Muscle of leg (tissue), 3 donors: ENCODE measurements at regions not wholly inside any gene's neighbourhood (a gene's known extent, or its start where the extent isn't known, plus 50 kb on each side); places are given as distances from the start of the nearest gene placed in this dataset.

Experiments used
- DNase-seq: peaks from one replicate; pipeline ENCODE4 v3.0.0; 2013
- H3K27ac ChIP-seq: one replicate; pipeline ENCODE4 v1.5.1; 2013; ENCODE audit warnings: mild to moderate bottlenecking, low read length, control low read depth
- H3K27me3 ChIP-seq: one replicate; pipeline ENCODE4 v1.6.1; 2013; ENCODE audit warnings: low read length; ENCODE audit not compliant: control insufficient read depth, insufficient read depth
- H3K36me3 ChIP-seq: one replicate; pipeline ENCODE4 v1.6.1; 2013; ENCODE audit warnings: low read length; ENCODE audit not compliant: control insufficient read depth, insufficient read depth
- H3K4me1 ChIP-seq: one replicate; pipeline ENCODE4 v1.6.1; 2013; ENCODE audit warnings: low read length; ENCODE audit not compliant: control insufficient read depth, insufficient read depth
- H3K4me3 ChIP-seq: one replicate; pipeline ENCODE4 v1.5.1; 2013; ENCODE audit warnings: low read length, control low read depth
- H3K9me3 ChIP-seq: replicated peaks from 2 replicates; pipeline ENCODE4 v1.6.1; 2013; ENCODE audit warnings: low read depth, low read length; ENCODE audit not compliant: control insufficient read depth
- WGBS: methylation state at CpG from one replicate; pipeline ENCODE4 v1.1.5; 2013; ENCODE audit warnings: missing lambda C conversion rate; ENCODE audit not compliant: insufficient coverage; 5-methylcytosine and 5-hydroxymethylcytosine counted together

GRCh38 chr2:204026294-204026693 is 89.7 kb downstream of the ICOS start:
- Histone ChIP-seq H3K4me1 (peaks cover 4% of the 10 kb centered on the region), H3K9me3 (no peaks in the 10 kb centered on the region), H3K27ac (no peak overlapping the region), H3K4me3 (no peak overlapping the region), H3K36me3 (no peaks in the 10 kb centered on the region), H3K27me3 (no peaks in the 10 kb centered on the region)
- WGBS, result 50% methylated on average over 1 of the region's 3 CpGs
- DNase-seq, result no peak

- DNase-seq, result no peak
- Histone ChIP-seq H3K4me3 (no peak overlapping the region), H3K9me3 (no peaks in the 10 kb centered on the region), H3K27ac (no peak overlapping the region), H3K36me3 (no peaks in the 10 kb centered on the region), H3K27me3 (no peaks in the 10 kb centered on the region), H3K4me1 (peaks cover 6% of the 10 kb centered on the region)
- 13% methylated on average over 1 of the region's 3 CpGs for WGBS
These were observed 90.5 kb downstream of the ICOS start for GRCh38 chr2:204027091-204027490.

- Histone ChIP-seq H3K27me3 (no peaks in the 10 kb centered on the region), H3K4me3 (no peak overlapping the region), H3K27ac (no peak overlapping the region), H3K4me1 (peaks cover 6% of the 10 kb centered on the region), H3K9me3 (no peaks in the 10 kb centered on the region), H3K36me3 (no peaks in the 10 kb centered on the region)
- 22% methylated on average over 1 of the region's 2 CpGs for WGBS
- peak; percentile 92 for DNase-seq
These were observed 93.8 kb downstream of the ICOS start for GRCh38 chr2:204030322-204030721.

DNA sequence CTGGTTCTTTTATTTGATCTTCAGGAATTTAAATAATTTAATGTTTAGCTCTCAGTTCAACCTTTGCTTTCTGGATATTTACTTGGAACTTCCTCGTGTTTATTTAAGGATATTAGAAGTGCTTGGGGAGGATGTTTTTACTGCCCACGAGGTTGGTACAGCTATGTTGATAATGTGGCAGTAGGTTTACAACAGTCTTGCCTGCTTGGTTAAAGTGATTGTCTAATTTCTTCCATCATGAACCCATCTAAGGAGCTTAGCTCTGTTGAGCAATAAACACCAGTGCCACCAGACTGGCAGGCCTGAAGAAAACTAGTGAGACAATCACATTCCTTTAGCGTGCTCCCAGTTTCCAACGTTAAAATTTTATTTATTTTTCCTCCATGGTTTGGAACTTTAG is 94.5 kb downstream of the ICOS start:
- DNase-seq, result no peak
- H3K4me3 ChIP-seq, result no peak overlapping the region
- peaks cover 6% of the 10 kb centered on the region for H3K4me1 ChIP-seq
- no peaks in the 10 kb centered on the region for H3K36me3 ChIP-seq
- H3K9me3 ChIP-seq, result no peaks in the 10 kb centered on the region
- H3K27me3 ChIP-seq, result no peaks in the 10 kb centered on the region
- WGBS, result no CpG with 5 or more reads among the region's 4 CpGs
- no peak overlapping the region for H3K27ac ChIP-seq

GRCh38 chr2:204032301-204032700 is 95.7 kb downstream of the ICOS start:
- H3K36me3 ChIP-seq, result no peaks in the 10 kb centered on the region
- DNase-seq, result peak; percentile 47
- H3K4me1 ChIP-seq, result peaks cover 6% of the 10 kb centered on the region
- no peak overlapping the region for H3K4me3 ChIP-seq
- no peak overlapping the region for H3K27ac ChIP-seq
- H3K9me3 ChIP-seq, result no peaks in the 10 kb centered on the region
- H3K27me3 ChIP-seq, result no peaks in the 10 kb centered on the region
- WGBS, result no CpG with 5 or more reads among the region's 1 CpG

DNA sequence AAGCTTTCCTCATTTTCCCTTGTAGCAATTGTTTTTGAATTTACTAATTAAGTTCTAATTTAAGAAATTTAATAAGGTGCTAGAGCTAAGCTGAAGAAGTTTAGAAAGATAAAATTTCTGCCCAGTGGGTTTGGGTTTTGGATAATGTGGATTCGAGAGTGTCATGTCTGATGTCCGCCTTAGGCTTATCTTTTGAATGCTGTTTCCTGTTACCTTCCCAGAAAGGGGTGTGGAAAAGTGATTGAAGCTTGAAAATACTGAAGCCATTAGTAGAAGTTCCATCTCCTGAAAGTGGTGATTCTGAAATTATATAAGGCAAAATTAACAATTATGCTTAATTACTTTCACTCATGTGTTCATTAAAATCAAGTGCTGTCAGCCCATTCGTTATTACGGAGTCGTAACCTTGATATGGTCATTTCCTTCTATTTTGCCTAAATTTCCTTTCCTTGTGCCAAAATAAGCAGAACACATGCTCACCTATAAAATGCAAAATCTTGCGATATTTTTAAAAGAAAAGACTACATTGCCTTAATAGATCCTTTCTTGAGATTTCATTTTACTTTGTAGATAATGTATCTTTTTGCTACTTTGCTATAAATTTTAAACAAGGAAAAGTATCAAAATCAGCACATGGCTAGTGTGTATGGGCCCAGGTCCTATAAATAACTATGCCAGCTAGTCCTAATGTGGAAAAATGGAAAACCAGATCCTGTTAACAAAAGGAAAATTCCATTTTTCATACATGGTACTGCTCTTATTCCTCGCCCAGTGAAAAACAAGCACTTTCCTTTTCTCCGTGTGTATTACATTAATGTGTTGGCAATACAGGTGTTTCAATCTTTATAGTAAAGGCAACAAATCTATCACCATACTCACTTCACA is 97.3 kb downstream of the ICOS start:
- Histone ChIP-seq H3K4me1 (peaks cover 6% of the 10 kb centered on the region), H3K4me3 (no peak overlapping the region), H3K9me3 (no peaks in the 10 kb centered on the region), H3K27ac (no peak overlapping the region), H3K27me3 (no peaks in the 10 kb centered on the region), H3K36me3 (no peaks in the 10 kb centered on the region)
- WGBS, result 100% methylated on average over 2 of the region's 8 CpGs
- peak; percentile 18 for DNase-seq

DNA sequence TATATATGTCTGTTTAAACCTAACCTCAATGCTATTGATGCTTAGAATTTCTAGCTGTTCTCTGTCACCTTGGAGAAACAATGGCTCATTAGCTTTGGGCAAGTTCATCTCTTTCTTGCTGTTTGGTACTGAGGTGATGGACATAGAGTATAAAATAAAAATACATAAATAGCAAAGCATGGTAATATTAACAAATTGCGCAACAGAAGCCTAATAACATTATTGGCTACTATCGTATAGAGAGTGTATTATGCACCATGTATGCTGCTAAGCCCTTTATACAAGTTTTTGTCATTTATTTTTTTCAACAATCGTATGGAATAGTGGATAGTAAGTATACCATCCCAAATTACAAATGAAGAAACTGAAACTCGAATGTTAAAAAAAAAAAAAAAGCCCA is 100.1 kb downstream of the ICOS start:
- Histone ChIP-seq H3K4me3 (no peak overlapping the region), H3K27ac (no peak overlapping the region), H3K9me3 (no peaks in the 10 kb centered on the region), H3K36me3 (no peaks in the 10 kb centered on the region), H3K4me1 (peaks cover 2% of the 10 kb centered on the region), H3K27me3 (no peaks in the 10 kb centered on the region)
- no peak for DNase-seq
- WGBS, result no CpG with 5 or more reads among the region's 4 CpGs

DNA sequence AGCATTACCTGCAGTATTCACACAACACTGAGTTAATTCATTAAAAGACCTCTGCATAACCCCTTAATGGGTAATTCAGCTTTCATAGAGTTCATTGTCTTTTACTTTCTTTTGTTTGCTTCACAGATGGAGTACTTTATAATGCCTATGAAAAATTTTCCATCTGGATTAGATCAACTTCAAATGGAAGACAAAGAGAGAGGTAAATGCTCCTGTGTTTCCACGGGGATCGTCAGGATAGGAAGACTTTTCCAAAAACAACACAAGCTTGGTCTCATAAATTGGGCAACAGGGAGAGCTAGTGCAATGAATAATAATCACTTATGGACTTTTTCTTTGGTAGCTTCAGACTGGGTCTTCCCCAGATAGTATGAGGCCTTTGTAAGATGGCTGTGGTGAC is 100.7 kb downstream of the ICOS start:
- DNase-seq, result peak; percentile 57
- WGBS, result no CpG with 5 or more reads among the region's 2 CpGs
- no peaks in the 10 kb centered on the region for H3K9me3 ChIP-seq

GRCh38 chr2:204039298-204039838 is 102.8 kb downstream of the ICOS start:
- no peaks in the 10 kb centered on the region for H3K36me3 ChIP-seq
- H3K27ac ChIP-seq, result no peak overlapping the region
- no peak overlapping the region for H3K4me3 ChIP-seq
- no peaks in the 10 kb centered on the region for H3K9me3 ChIP-seq
- peak; percentile 70 for DNase-seq
- H3K27me3 ChIP-seq, result no peaks in the 10 kb centered on the region
- no peaks in the 10 kb centered on the region for H3K4me1 ChIP-seq
- WGBS, result 50% methylated on average over 1 of the region's 3 CpGs

More for the DNA sequence above, 100.7 kb downstream of the ICOS start:
- Histone ChIP-seq H3K4me1 (no peaks in the 10 kb centered on the region), H3K36me3 (no peaks in the 10 kb centered on the region), H3K4me3 (no peak overlapping the region), H3K27ac (no peak overlapping the region), H3K27me3 (no peaks in the 10 kb centered on the region)

- Histone ChIP-seq H3K27me3 (no peaks in the 10 kb centered on the region), H3K36me3 (no peaks in the 10 kb centered on the region), H3K9me3 (no peaks in the 10 kb centered on the region), H3K4me3 (no peak overlapping the region), H3K4me1 (no peaks in the 10 kb centered on the region), H3K27ac (no peak overlapping the region)
- WGBS, result 80% methylated on average over 1 of the region's 3 CpGs
- DNase-seq, result no peak
These were observed 103.5 kb downstream of the ICOS start for GRCh38 chr2:204040016-204040415.
